ENCODE measurements at regions not wholly inside any gene's neighbourhood (a gene's known extent, or its start where the extent isn't known, plus 50 kb on each side); places are given as distances from the start of the nearest gene placed in this dataset.

GRCh38 chr17:14637260-14637659 lies 336.4 kb downstream of the HS3ST3B1 start:
- no peak for DNase-seq (ENCODE audit: extremely low read depth in 1 of 4, low spot score in 3 of 4)
- no peaks in the 10 kb centered on the region for H3K9me1 ChIP-seq (ENCODE audit: control insufficient read depth, insufficient read depth, low read length)
- no TSS peak for BruUV-seq (replicated peaks)
- H3K4me1 ChIP-seq (replicated peaks in 1 of 2; ENCODE audit: control insufficient read depth in 2 of 2, insufficient read depth in 2 of 2, low read length in 2 of 2), result no peaks in the 10 kb centered on the region
- no peaks in the 10 kb centered on the region for H3K9me3 ChIP-seq (replicated peaks; ENCODE audit: control insufficient read depth, insufficient read depth, low read depth, low read length)
- no peak overlapping the region for H2AFZ ChIP-seq (ENCODE audit: low read depth, low read length)
- no peak overlapping the region for H3K9ac ChIP-seq (ENCODE audit: insufficient read depth in 1 of 2, low read depth in 2 of 2, low read length in 2 of 2)
- peak; percentile 55 for TF ChIP-seq RBM25 (IDR thresholded peaks at IDR 0.05; ENCODE audit: low read depth, low read length, severe bottlenecking)
- no peak for TF ChIP-seq ZNF12 (CRISPR knock-in tag; IDR thresholded peaks at IDR 0.05)
- FAIRE-seq, result no peak
- no peaks in the 10 kb centered on the region for H3K79me2 ChIP-seq (ENCODE audit: control insufficient read depth, insufficient read depth, low read length)
- WGBS (ENCODE audit: insufficient coverage, low coverage, missing lambda C conversion rate), result 0% methylated on average over 1 of the region's 1 CpG
- ChIA-PET POLR2A (no interaction called here), CTCF (ENCODE audit: low intra/inter-chr PET ratio) (no interaction called here)
- H3K4me3 ChIP-seq, result no peak overlapping the region
- H3K27me3 ChIP-seq (ENCODE audit: control insufficient read depth in 2 of 2, insufficient read depth in 2 of 2, low read length in 2 of 2), result no peaks in the 10 kb centered on the region
- H3K36me3 ChIP-seq (ENCODE audit: control insufficient read depth, insufficient read depth, low read length), result no peaks in the 10 kb centered on the region
- in situ Hi-C loops (cut with MboI) (no loop called here), intact Hi-C loops (cut with micrococcal nuclease) (no loop called here)
- no peaks in the 10 kb centered on the region for H4K20me1 ChIP-seq (replicated peaks; ENCODE audit: control insufficient read depth, insufficient read depth, low read length)
- no peak for ATAC-seq
- no peak overlapping the region for H3K4me2 ChIP-seq (ENCODE audit: insufficient read depth, low read length)
- no peak overlapping the region for H3K27ac ChIP-seq (ENCODE audit: extremely low read depth, low read depth, low read length)

GRCh38 chr17:14630621-14631020 lies 329.7 kb downstream of the HS3ST3B1 start:
- ChIA-PET CTCF (ENCODE audit: low intra/inter-chr PET ratio) (no interaction called here), POLR2A (no interaction called here)
- H3K9me1 ChIP-seq (ENCODE audit: control insufficient read depth, insufficient read depth, low read length), result no peaks in the 10 kb centered on the region
- ATAC-seq, result no peak
- BruUV-seq (replicated peaks), result no TSS peak
- WGBS (ENCODE audit: insufficient coverage, low coverage, missing lambda C conversion rate), result 0% methylated on average over 4 of the region's 4 CpGs
- H4K20me1 ChIP-seq (replicated peaks; ENCODE audit: control insufficient read depth, insufficient read depth, low read length), result no peaks in the 10 kb centered on the region
- H3K4me1 ChIP-seq (replicated peaks in 1 of 2; ENCODE audit: control insufficient read depth in 2 of 2, insufficient read depth in 2 of 2, low read length in 2 of 2), result no peaks in the 10 kb centered on the region
- H2AFZ ChIP-seq (ENCODE audit: low read depth, low read length), result no peak overlapping the region
- intact Hi-C loops (cut with micrococcal nuclease) (no loop called here), in situ Hi-C loops (cut with MboI) (no loop called here)
- H3K9me3 ChIP-seq (replicated peaks; ENCODE audit: control insufficient read depth, insufficient read depth, low read depth, low read length), result no peaks in the 10 kb centered on the region
- no peaks in the 10 kb centered on the region for H3K79me2 ChIP-seq (ENCODE audit: control insufficient read depth, insufficient read depth, low read length)
- no peak for FAIRE-seq
- no peaks in the 10 kb centered on the region for H3K27me3 ChIP-seq (ENCODE audit: control insufficient read depth in 2 of 2, insufficient read depth in 2 of 2, low read length in 2 of 2)
- no peaks in the 10 kb centered on the region for H3K36me3 ChIP-seq (ENCODE audit: control insufficient read depth, insufficient read depth, low read length)
- H3K4me3 ChIP-seq, result no peak overlapping the region
- no peak overlapping the region for H3K27ac ChIP-seq (ENCODE audit: extremely low read depth, low read depth, low read length)
- H3K9ac ChIP-seq (ENCODE audit: insufficient read depth in 1 of 2, low read depth in 2 of 2, low read length in 2 of 2), result no peak overlapping the region
- no peak overlapping the region for H3K4me2 ChIP-seq (ENCODE audit: insufficient read depth, low read length)
- DNase-seq (ENCODE audit: extremely low read depth in 1 of 4, low spot score in 3 of 4), result no peak
- TF ChIP-seq KLF10 (CRISPR knock-in tag; IDR thresholded peaks at IDR 0.05) (no peak), CHCHD3 (CRISPR knock-in tag; IDR thresholded peaks at IDR 0.05) (no peak), SIRT6 (IDR thresholded peaks at IDR 0.05; ENCODE audit: low read depth, low read length) (no peak)
